ENCODE measurements at regions not wholly inside any gene's neighbourhood (a gene's known extent, or its start where the extent isn't known, plus 50 kb on each side); places are given as distances from the start of the nearest gene placed in this dataset.
"Not testable (repeated sequence)": the region's sequence is repeated elsewhere in the genome, so short reads cannot be mapped to it uniquely, and the experiment has no call there.

- no peak for DNase-seq
These were observed 306.7 kb upstream of the MMADHC start for GRCh38 chr2:149894226-149894625.

DNA sequence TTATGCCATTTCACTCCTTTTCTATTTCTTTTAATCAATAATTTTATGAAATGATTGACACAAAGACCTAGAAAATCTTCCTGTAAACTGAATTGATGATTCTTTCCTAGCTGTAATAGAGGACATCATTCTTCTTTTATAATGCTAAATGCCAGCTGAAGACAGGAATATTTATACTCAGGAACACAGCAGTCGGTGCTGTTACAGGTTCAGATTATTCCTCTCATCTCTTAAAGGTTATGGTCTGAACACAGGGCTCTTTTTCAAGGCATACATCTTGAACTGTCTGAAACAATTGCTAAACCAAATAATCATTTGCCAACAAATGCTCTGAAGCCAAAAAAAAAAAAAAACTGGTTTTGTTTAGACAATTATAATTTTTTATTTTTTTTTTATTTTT, 305.0 kb upstream of the MMADHC start:
- DNase-seq: no peak

GRCh38 chr2:149885946-149886345, 298.4 kb upstream of the MMADHC start:
- DNase-seq: no peak

GRCh38 chr2:149885468-149885867, 297.9 kb upstream of the MMADHC start:
- DNase-seq: no peak

DNA sequence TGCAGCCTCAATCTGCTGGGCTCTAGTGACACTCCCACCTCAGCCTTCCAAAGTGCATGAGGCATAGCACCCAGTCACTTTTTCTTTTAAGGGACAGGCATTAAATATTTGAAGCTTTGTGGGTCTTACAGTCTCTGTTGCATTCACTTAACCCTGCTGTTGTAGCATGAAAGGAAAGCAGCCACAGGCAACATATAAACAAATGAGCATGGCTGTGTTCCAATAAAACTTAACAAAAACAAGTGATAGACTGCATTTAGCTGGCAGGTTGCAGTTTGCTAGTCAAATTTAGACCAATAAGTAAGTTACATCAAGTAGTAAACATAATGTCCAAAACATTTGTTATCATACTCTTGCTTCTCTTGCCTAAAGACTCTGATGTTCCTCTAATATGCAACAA, 297.3 kb upstream of the MMADHC start:
- DNase-seq: no peak

DNA sequence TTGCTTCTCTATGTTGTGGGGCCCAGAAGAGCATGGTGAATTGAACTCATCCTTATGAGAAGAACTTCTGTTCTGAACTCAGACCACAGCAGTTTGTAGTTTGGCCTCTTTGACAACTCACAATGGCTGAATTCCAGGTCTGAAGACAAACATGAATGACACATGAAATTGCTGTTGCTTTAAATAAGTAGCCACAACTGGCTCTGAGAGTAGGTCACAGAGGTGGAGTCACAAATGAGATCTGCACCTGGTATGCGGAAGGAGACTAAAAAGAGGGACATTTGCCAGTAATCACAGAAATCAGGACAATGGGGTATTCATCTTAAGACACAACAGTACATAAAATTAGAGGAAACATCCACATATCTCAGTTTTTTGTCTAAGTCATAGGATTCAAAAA, 290.3 kb upstream of the MMADHC start:
- no peak for DNase-seq

DNA sequence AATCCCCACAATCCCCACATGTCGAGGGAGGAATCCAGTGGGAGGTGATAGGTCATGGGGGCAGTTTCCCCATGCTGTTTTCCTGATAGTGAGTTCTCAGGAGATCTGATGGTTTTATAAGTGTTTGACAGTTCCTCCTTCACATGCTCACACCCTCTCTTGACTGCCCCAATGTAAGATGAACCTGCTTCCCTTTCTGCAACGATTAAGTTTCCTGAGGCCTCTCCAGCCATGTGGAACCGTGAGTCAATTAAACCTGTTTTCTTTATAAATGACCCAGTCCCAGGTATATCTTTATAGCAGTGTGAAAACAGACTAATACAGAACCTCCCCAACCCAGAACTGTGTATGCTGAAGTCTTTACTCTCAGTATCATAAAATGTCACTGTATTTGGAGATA, 289.5 kb upstream of the MMADHC start:
- no peak for DNase-seq

- no peak for DNase-seq
These were observed 286.4 kb upstream of the MMADHC start for GRCh38 chr2:149873936-149874335.

- no peak for DNase-seq
These were observed 285.1 kb upstream of the MMADHC start for GRCh38 chr2:149872638-149873150.

- no peak for DNase-seq
These were observed 284.5 kb upstream of the MMADHC start for GRCh38 chr2:149872041-149872440.

DNA sequence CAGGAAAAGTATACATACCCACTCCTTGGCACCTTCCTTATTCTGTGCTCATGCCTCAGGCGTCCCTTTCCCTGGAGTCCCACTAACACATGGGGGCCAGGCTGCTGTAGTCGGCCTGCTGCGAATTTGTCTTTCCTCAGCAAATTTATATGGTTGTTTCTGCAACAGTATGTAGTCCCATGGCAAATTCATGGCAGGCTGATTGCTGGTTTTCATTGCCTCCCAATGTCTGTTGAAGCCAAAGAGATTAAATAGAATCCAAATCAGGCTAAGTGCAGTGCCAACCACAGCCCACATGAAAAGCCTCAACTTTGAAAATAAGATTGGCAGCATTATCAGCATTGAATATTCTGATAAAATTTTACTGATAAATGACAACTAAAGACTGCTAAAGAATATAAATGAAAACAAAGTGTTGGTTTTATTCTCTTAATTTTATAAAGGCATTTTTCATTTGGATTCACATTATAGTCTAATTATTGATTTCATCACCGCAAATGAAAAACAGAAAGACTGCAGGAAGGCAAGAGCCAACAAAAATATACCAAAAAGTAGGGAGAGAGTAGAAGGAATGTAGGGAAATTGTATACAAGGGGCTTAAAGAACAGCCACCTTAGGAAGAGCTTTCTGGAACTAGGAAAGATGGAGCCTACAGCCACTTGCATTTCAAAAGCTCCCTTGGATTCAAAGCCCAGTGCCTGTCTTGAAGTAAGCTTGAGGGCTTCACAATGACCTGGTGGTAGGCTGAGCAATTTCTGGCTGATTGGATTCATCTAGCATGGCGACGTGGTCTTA, 283.7 kb upstream of the MMADHC start:
- DNase-seq: no peak

DNA sequence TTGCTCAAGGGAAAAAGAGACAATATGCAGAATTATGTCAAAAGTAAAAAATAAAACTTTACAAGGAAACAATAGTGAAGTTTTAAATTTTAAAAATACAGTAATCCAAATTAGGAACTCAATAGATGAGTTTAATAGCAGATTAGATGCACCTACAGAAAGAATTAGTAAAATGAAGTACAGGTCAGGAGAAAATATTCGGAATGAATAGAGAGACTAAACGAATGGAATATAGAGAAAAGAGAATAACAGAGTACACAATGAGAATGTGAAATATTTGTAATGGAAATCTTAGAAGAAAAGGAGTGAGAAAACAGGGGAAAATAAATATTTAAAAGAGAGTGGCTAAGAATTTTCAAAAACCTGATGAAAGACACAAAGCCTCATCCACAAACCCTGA, 275.7 kb upstream of the MMADHC start:
- no peak for DNase-seq

GRCh38 chr2:149861034-149861433, 273.5 kb upstream of the MMADHC start:
- no peak for DNase-seq

GRCh38 chr2:149860276-149860921, 272.8 kb upstream of the MMADHC start:
- DNase-seq: no peak

- no peak for DNase-seq
These were observed 271.5 kb upstream of the MMADHC start for GRCh38 chr2:149858901-149859634.

DNA sequence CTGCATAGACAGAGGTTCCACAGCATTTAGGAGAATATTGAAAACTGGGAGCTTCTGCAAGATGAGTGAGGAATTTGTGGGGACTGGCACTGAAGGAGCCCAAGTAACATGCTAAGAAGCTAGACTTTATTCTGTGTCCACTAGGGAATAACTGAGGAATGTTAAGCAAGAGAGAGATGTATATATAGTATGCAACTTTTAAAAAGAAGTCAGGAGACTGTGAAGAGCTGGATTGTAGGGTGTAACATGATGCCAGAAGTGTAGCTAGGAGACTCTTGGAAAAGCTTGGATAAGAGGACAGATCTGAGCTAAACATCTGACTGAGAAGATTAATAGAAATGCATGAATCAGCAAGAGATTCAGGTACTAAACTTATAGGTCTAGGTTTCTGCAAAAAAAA, 270.6 kb upstream of the MMADHC start:
- DNase-seq: no peak

- DNase-seq: no peak
These were observed 269.8 kb upstream of the MMADHC start for GRCh38 chr2:149857344-149857743.

GRCh38 chr2:149855859-149856258, 268.3 kb upstream of the MMADHC start:
- DNase-seq: not testable (repeated sequence)

- no peak for DNase-seq
These were observed 262.0 kb upstream of the MMADHC start for GRCh38 chr2:149849591-149849990.

DNA sequence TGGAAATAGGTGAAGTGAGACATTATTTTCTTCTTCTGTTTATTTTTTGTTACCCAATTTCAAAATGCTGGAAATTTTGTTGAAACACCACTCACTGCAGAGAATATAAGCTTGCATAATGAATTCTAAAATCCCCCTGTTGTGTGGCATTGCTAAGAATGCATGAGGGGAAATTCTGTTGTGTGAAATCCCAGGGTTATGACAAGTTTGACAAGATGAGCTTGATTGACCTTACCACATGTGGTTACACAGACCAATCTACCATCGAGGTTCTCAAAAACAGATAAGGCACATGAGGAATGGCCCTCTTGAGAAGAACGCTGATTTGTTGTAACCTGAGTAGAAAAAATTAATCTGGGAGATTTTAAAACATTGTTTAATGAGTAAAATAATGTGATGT, 261.6 kb upstream of the MMADHC start:
- no peak for DNase-seq

DNA sequence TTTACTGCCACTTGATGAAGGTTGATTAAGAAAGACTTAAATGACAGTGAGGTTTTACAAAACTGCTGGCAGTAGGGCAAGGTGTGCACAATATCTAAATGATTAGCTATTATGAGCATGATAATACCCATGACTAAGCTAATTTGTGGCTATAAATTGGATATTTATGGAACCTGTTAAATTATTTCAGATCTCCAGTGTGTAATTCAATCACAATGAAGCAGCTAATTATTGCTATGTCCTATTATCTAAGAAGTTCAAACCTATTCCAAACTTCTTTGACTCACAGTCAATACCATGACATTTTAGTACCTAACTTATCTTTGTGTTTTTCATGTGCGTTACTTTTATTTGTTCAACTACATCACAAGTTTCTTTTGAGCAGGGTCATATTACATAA, 253.8 kb upstream of the MMADHC start:
- DNase-seq: no peak

- DNase-seq: no peak
These were observed 244.7 kb upstream of the MMADHC start for GRCh38 chr2:149832324-149832723.

- no peak for DNase-seq
These were observed 241.1 kb upstream of the MMADHC start for GRCh38 chr2:149828520-149829210.
